Stomach (tissue), 4 donors: ENCODE measurements at regions not wholly inside any gene's neighbourhood (a gene's known extent, or its start where the extent isn't known, plus 50 kb on each side); places are given as distances from the start of the nearest gene placed in this dataset.

Experiments
- EP300 ChIP-seq: sonication (generic); formaldehyde crosslinking; IDR thresholded peaks from one replicate; pipeline ENCODE4 v1.6.1; 2017; ENCODE audit warnings: antibody characterized with exemption
- POLR2A ChIP-seq, 4 donors: fragments of 450-650 bp; IDR thresholded peaks; one replicate each; pipeline ENCODE4 v1.6.1; 2016; ENCODE audit warnings: antibody characterized with exemption in 4 of 4, control low read depth in 2 of 4, mild to moderate bottlenecking in 1 of 4, moderate library complexity in 1 of 4

DNA sequence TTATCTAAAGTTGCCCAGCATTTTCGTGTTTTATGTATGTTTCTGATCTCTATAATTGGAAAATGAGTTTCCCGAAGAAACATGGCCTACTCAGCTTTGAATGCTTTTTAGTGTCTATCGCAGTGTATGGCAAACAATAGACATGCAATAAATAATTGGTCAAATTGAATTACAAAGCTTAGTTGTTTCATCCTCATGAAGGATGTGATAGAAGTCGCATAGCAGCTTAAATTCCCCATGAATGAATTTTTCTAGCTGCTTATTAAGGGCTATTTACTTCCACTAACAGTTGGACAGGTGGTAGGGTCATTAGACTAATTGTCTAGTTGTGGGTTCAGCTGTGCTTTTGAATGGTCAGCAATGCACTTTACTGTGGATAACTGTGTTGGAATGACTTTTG lies 467.3 kb upstream of the MBL2 start:
- TF ChIP-seq POLR2A (IDR thresholded peaks at IDR 0.05) (no peak), EP300 (no peak)
